K562 (cell line): ENCODE measurements at regions not wholly inside any gene's neighbourhood (a gene's known extent, or its start where the extent isn't known, plus 50 kb on each side); places are given as distances from the start of the nearest gene placed in this dataset.

Source experiments
- ATAC-seq: fragments of 200-7000 bp; cut with Tn5 transposase; 3 replicates; pipeline ENCODE4 v1.9.1; 2020; ENCODE audit warnings: moderate library complexity
- BruUV-seq: library from RNA; stranded (reverse); fragments of 400-500 nt; replicated peaks from 2 replicates; lab custom pipeline; 2021; lab: Mats Ljungman, UMichigan
- CTCF ChIA-PET: fragments of 300-600 bp; formaldehyde crosslinking; extraction: SDS; loops from one replicate; lab custom pipeline; 2021; ENCODE audit warnings: low intra/inter-chr PET ratio; lab: Yijun Ruan, JAX
- POLR2A ChIA-PET: fragments of 300-600, 350-650 bp; sonication (Branson Sonifier 250); formaldehyde crosslinking; extraction: SDS; loops from one replicate; lab custom pipeline; 2021; ENCODE audit warnings: antibody characterized with exemption, inconsistent platforms; lab: Yijun Ruan, JAX
- DNase-seq, 4 experiments: peaks; one replicate each; pipeline versions ENCODE4 v3.0.0 to v3.0.0-alpha.2; 2011 to 2018; ENCODE audit warnings: low spot score in 3 of 4, mixed read lengths in 3 of 4; ENCODE audit errors: extremely low read depth in 1 of 4
- FAIRE-seq: peaks from 2 replicates; lab custom pipeline; 2011; peaks lifted over from hg19 to GRCh38; lab: Jason Lieb, UNC
- H2AFZ ChIP-seq: 2 replicates; pipeline ENCODE4 v1.6.0; 2011; ENCODE audit warnings: low read depth, low read length, control low read depth, inconsistent platforms
- H3K27ac ChIP-seq: fragments of 200-600 bp; 3 replicates; pipeline ENCODE4 v1.8.0; 2011; ENCODE audit warnings: low read depth, mild to moderate bottlenecking, control low read depth, inconsistent platforms, low read length, moderate library complexity, mixed read lengths; ENCODE audit errors: extremely low read depth
- H3K27me3 ChIP-seq, 2 experiments: fragments of 300-600 bp in 1 of 2; 2 replicates in 1 of 2; 3 replicates in 1 of 2; pipeline versions ENCODE4 v1.6.0 to v1.8.0; 2011; ENCODE audit warnings: inconsistent platforms in 2 of 2, low read length in 2 of 2, mild to moderate bottlenecking in 1 of 2, mixed read lengths in 1 of 2, moderate library complexity in 1 of 2; ENCODE audit not compliant: control insufficient read depth in 2 of 2, insufficient read depth in 2 of 2
- H3K36me3 ChIP-seq: fragments of 300-600 bp; 3 replicates; pipeline ENCODE4 v1.8.0; 2011; ENCODE audit warnings: mild to moderate bottlenecking, low read length, inconsistent platforms; ENCODE audit not compliant: control insufficient read depth, insufficient read depth
- H3K4me1 ChIP-seq, 2 experiments: fragments of 200-600 bp in 1 of 2; replicated peaks in 1 of 2; 2 replicates in 1 of 2; 3 replicates in 1 of 2; pipeline versions ENCODE4 v1.5.1 to v1.8.0; 2011; ENCODE audit warnings: inconsistent platforms in 2 of 2, low read length in 2 of 2, mild to moderate bottlenecking in 1 of 2, mixed read lengths in 1 of 2, moderate library complexity in 1 of 2; ENCODE audit not compliant: control insufficient read depth in 2 of 2, insufficient read depth in 2 of 2
- H3K4me2 ChIP-seq: 2 replicates; pipeline ENCODE4 v1.6.1; 2011; ENCODE audit warnings: low read length, control low read depth, inconsistent platforms, mixed read lengths; ENCODE audit not compliant: insufficient read depth
- H3K4me3 ChIP-seq: fragments of 200-600 bp; sonication (generic), shearing (Covaris generic); 2 replicates; pipeline ENCODE4 v1.5.1; 2016; ENCODE audit warnings: control low read depth, inconsistent platforms
- H3K79me2 ChIP-seq: fragments of 200-600 bp; 3 replicates; pipeline ENCODE4 v1.8.0; 2011; ENCODE audit warnings: low read length, inconsistent platforms; ENCODE audit not compliant: control insufficient read depth, insufficient read depth
- H3K9ac ChIP-seq, 2 experiments: 2 replicates each; pipeline versions ENCODE4 v1.6.0 to v1.6.1; 2011; ENCODE audit warnings: low read depth in 2 of 2, low read length in 2 of 2, control low read depth in 1 of 2, inconsistent platforms in 1 of 2, mild to moderate bottlenecking in 1 of 2, mixed read lengths in 1 of 2; ENCODE audit not compliant: insufficient read depth in 1 of 2
- H3K9me1 ChIP-seq: one replicate; pipeline ENCODE4 v1.6.0; 2011; ENCODE audit warnings: inconsistent platforms, mild to moderate bottlenecking, low read length, moderate library complexity; ENCODE audit not compliant: control insufficient read depth, insufficient read depth
- H3K9me3 ChIP-seq: replicated peaks from 2 replicates; pipeline ENCODE4 v1.5.1; 2011; ENCODE audit warnings: low read depth, low read length, inconsistent platforms; ENCODE audit not compliant: control insufficient read depth, insufficient read depth
- H4K20me1 ChIP-seq: replicated peaks from 2 replicates; pipeline ENCODE4 v1.6.1; 2011; ENCODE audit warnings: low read length, inconsistent platforms, mixed read lengths; ENCODE audit not compliant: control insufficient read depth, insufficient read depth
- C11orf30 ChIP-seq: fragments of 450-650 bp; IDR thresholded peaks from 2 replicates; pipeline ENCODE4 v1.6.1; 2016; ENCODE audit warnings: low read depth, mild to moderate bottlenecking
- E2F3 ChIP-seq: fragments of 250-450 bp; sonication (Bioruptor Pico); IDR thresholded peaks from 2 replicates; pipeline ENCODE4 v1.4.0; 2020; ENCODE audit warnings: mild to moderate bottlenecking
- FIP1L1 ChIP-seq: fragments of 200-400 bp; formaldehyde crosslinking; IDR thresholded peaks from 2 replicates; pipeline ENCODE4 v1.6.1; 2018; ENCODE audit warnings: mild to moderate bottlenecking, low read depth, low read length; ENCODE audit not compliant: poor library complexity, severe bottlenecking
- FOSL1 ChIP-seq: fragments of 200-800 bp; sonication (Bioruptor generic); conservative IDR thresholded peaks from 2 replicates; pipeline ENCODE4 v1.6.1; 2016; ENCODE audit warnings: missing genetic modification characterization, missing compliant biosample characterization
- ILF3 ChIP-seq: fragments of 450-650 bp; IDR thresholded peaks from 2 replicates; pipeline ENCODE4 v1.6.1; 2018; ENCODE audit warnings: antibody characterized with exemption, mild to moderate bottlenecking, moderate library complexity, borderline replicate concordance
- LCOR ChIP-seq: sonication (generic); formaldehyde crosslinking; IDR thresholded peaks from 2 replicates; pipeline ENCODE4 v1.8.0; 2022; ENCODE audit warnings: mild to moderate bottlenecking, missing genetic modification reagents
- NEUROD1 ChIP-seq: fragments of 150-350 bp; IDR thresholded peaks from 2 replicates; pipeline ENCODE4 v1.6.1; 2014; ENCODE audit warnings: borderline replicate concordance, low read length, low read depth; ENCODE audit not compliant: partially characterized antibody
- NFE2 ChIP-seq: IDR thresholded peaks from 2 replicates; pipeline ENCODE4 v1.6.1; 2014; ENCODE audit warnings: antibody characterized with exemption, low read depth
- PHTF2 ChIP-seq: fragments of 250-450 bp; sonication (Bioruptor Pico); IDR thresholded peaks from 2 replicates; pipeline ENCODE4 v1.5.0; 2021; ENCODE audit warnings: mild to moderate bottlenecking
- POLR2A ChIP-seq: fragments of 450-650 bp; conservative IDR thresholded peaks from 2 replicates; pipeline ENCODE4 v1.6.1; 2016
- POU5F1 ChIP-seq: fragments of 150-350 bp; IDR thresholded peaks from 2 replicates; pipeline ENCODE4 v1.6.1; 2014; ENCODE audit warnings: borderline replicate concordance, low read length, low read depth, mild to moderate bottlenecking; ENCODE audit not compliant: partially characterized antibody
- RFX1 ChIP-seq: fragments of 450-650 bp; IDR thresholded peaks from 2 replicates; pipeline ENCODE4 v1.6.1; 2016; ENCODE audit warnings: mild to moderate bottlenecking, moderate library complexity
- SRF ChIP-seq, 2 experiments: fragments of 250-450, 450-650 bp in 1 of 2; sonication (Bioruptor Pico) in 1 of 2; sonication (generic) in 1 of 2; formaldehyde crosslinking; IDR thresholded peaks; 2 replicates each; pipeline versions ENCODE4 v1.5.0 to v1.5.1; 2020 to 2022; ENCODE audit warnings: mild to moderate bottlenecking in 1 of 2, missing genetic modification reagents in 1 of 2
- STAT5A ChIP-seq: IDR thresholded peaks from 2 replicates; pipeline ENCODE4 v1.6.1; 2012; ENCODE audit warnings: low read length, inconsistent platforms, borderline replicate concordance
- TAF15 ChIP-seq: fragments of 200-400 bp; formaldehyde crosslinking; IDR thresholded peaks from 2 replicates; pipeline ENCODE4 v1.6.1; 2017; ENCODE audit warnings: mild to moderate bottlenecking, low read depth, low read length, moderate library complexity
- THRAP3 ChIP-seq: fragments of 450-650 bp; IDR thresholded peaks from 2 replicates; pipeline ENCODE4 v1.6.1; 2016; ENCODE audit warnings: mild to moderate bottlenecking, inconsistent platforms, borderline replicate concordance
- U2AF1 ChIP-seq: fragments of 200-400 bp; formaldehyde crosslinking; optimal IDR thresholded peaks from 2 replicates; pipeline ENCODE3; 2017; ENCODE audit warnings: mild to moderate bottlenecking, low read depth, low read length, moderate library complexity
- ZHX1 ChIP-seq: fragments of 150-350 bp; conservative IDR thresholded peaks from 2 replicates; pipeline ENCODE4 v1.6.1; 2014; ENCODE audit warnings: low read length
- ZKSCAN8 ChIP-seq: fragments of 200-800 bp; sonication (Bioruptor generic); IDR thresholded peaks from 2 replicates; pipeline ENCODE4 v1.6.1; 2016; ENCODE audit warnings: missing genetic modification characterization, missing compliant biosample characterization
- ZNF589 ChIP-seq: fragments of 200-800 bp; sonication (Bioruptor generic); IDR thresholded peaks from 2 replicates; pipeline ENCODE4 v1.6.1; 2016; ENCODE audit warnings: low read depth, missing genetic modification characterization, missing compliant biosample characterization
- whole genome bisulfite sequencing: fragments of 100-300 bp; shearing (Covaris generic); methylation state at CpG from one replicate; pipeline ENCODE4 v1.1.6; 2016; ENCODE audit warnings: low coverage, mixed read lengths; ENCODE audit not compliant: insufficient coverage; ENCODE audit errors: missing lambda C conversion rate; 5-methylcytosine and 5-hydroxymethylcytosine counted together
- in situ Hi-C: fragments of 300-500 bp; cut with MboI; formaldehyde crosslinking; loops from 4 replicates; pipeline ENCODE4 v1.15.0; 2018; ENCODE audit warnings: inconsistent platforms, mixed read lengths
- intact Hi-C: fragments of 100-400 bp; cut with micrococcal nuclease; formaldehyde crosslinking; loops from 2 replicates; pipeline ENCODE4 v1.14.2; 2022
- TF ChIP-seq, protein P1 (sequence below): fragments of 200-800 bp; sonication (Bioruptor generic); IDR thresholded peaks from 2 replicates; pipeline ENCODE4 v1.6.1; 2017; ENCODE audit warnings: missing genetic modification characterization, missing compliant biosample characterization

DNA sequence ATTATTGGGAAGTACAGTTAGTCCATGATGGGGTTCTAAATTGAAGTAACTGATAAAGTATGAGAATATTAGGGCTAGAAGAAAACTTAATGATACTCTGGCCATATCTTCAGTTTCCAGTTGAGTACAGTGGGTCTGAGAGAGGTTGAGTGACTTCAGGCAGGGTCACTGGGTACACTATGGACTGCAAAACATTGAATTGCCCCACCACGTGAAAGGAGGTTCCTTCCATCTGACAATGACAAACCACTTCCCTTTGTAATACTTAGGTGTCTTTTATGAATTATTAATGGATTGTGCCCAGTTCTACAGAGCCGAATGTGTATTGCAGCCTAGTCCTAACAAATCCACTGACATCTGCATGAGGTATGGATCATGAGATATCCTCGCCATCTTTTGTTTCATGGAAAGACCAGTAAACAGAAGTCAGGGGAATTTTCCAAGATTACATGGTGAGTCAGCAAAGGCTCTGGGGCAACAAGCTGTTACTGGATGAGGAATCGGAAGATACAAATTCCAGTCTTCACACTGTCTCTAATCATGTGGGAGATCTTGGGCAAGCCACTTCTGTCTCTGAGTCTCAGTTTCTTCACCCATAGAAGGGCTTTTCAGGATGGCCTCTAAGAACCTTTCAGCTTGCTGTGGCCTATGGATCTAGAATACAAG, 66.5 kb upstream of the BCL6 start:
- Histone ChIP-seq H3K9me3 (no peaks in the 10 kb centered on the region), H3K4me2 (no peak overlapping the region), H3K4me3 (no peak overlapping the region), H3K9ac (no peak overlapping the region), H3K27ac (no peak overlapping the region), H4K20me1 (no peaks in the 10 kb centered on the region), H3K36me3 (no peaks in the 10 kb centered on the region), H3K9me1 (no peaks in the 10 kb centered on the region), H2AFZ (no peak overlapping the region), H3K79me2 (no peaks in the 10 kb centered on the region), H3K27me3 (peaks cover 3 to 18% of the 10 kb centered on the region in 2 experiments; a peak in 3 of 5 replicates), H3K4me1 (peaks cover 0 to 6% of the 10 kb centered on the region in 2 experiments; a peak in 1 of 5 replicates)
- no peak for ATAC-seq
- intact Hi-C loops = no loop called here
- POLR2A ChIA-PET = interaction anchor here (1.2 kb wide), 1 partner anchor 10 kb away, joined by 4 read pairs; no protein-coding TSS in a partner anchor
- FAIRE-seq = no peak
- CTCF ChIA-PET = no interaction called here
- 4% methylated on average over 4 of the region's 4 CpGs for WGBS
- DNase-seq = no peak
- in situ Hi-C loops = no loop called here
- BruUV-seq = no TSS peak
- TF ChIP-seq TAF15 (no peak), THRAP3 (no peak), ILF3 (no peak), ZKSCAN8 (no peak), LCOR (CRISPR knock-in tag) (no peak), POLR2A (no peak), POU5F1 (no peak), ZHX1 (no peak), SRF (CRISPR knock-in tag; IDR thresholded peaks at IDR 0.05) (no peak), FIP1L1 (no peak), NFE2 (peak; percentile 21; the same call in 1 of the 2 replicates), U2AF1 (no peak), NEUROD1 (no peak), ZNF589 (CRISPR knock-in tag) (0 out of 2 replicates have a peak, but pooled peaks have one; percentile 37), C11orf30 (peak; percentile 55), RFX1 (no peak), PHTF2 (CRISPR knock-in tag) (no peak), E2F3 (CRISPR knock-in tag) (no peak), FOSL1 (tag) (peak; percentile 56), STAT5A (no peak)
- TF ChIP-seq, protein P1, sequence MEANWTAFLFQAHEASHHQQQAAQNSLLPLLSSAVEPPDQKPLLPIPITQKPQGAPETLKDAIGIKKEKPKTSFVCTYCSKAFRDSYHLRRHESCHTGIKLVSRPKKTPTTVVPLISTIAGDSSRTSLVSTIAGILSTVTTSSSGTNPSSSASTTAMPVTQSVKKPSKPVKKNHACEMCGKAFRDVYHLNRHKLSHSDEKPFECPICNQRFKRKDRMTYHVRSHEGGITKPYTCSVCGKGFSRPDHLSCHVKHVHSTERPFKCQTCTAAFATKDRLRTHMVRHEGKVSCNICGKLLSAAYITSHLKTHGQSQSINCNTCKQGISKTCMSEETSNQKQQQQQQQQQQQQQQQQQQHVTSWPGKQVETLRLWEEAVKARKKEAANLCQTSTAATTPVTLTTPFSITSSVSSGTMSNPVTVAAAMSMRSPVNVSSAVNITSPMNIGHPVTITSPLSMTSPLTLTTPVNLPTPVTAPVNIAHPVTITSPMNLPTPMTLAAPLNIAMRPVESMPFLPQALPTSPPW (CRISPR knock-in tag) = no peak
